IPS-20b (cell line): ENCODE measurements at regions not wholly inside any gene's neighbourhood (a gene's known extent, or its start where the extent isn't known, plus 50 kb on each side); places are given as distances from the start of the nearest gene placed in this dataset.

Experiments
- H3K27ac ChIP-seq: one replicate; pipeline ENCODE4 v1.5.1; 2013; ENCODE audit warnings: low read length
- H3K27me3 ChIP-seq: 2 replicates; pipeline ENCODE4 v1.6.1; 2013; ENCODE audit warnings: mild to moderate bottlenecking, low read length, inconsistent platforms; ENCODE audit not compliant: insufficient read depth
- H3K36me3 ChIP-seq: 2 replicates; pipeline ENCODE4 v1.6.1; 2013; ENCODE audit warnings: low read depth, mild to moderate bottlenecking, inconsistent platforms, low read length, moderate library complexity; ENCODE audit not compliant: insufficient read depth
- H3K4me1 ChIP-seq: 2 replicates; pipeline ENCODE4 v1.6.1; 2013; ENCODE audit warnings: mild to moderate bottlenecking, control low read depth, inconsistent platforms, low read length, moderate library complexity; ENCODE audit not compliant: insufficient read depth
- H3K4me3 ChIP-seq: 2 replicates; pipeline ENCODE4 v1.5.1; 2013; ENCODE audit warnings: mild to moderate bottlenecking, low read length, inconsistent platforms
- H3K9ac ChIP-seq: 2 replicates; pipeline ENCODE4 v1.6.1; 2013; ENCODE audit warnings: low read depth, mild to moderate bottlenecking, inconsistent platforms, low read length, moderate library complexity
- H3K9me3 ChIP-seq: 2 replicates; pipeline ENCODE4 v1.6.1; 2013; ENCODE audit warnings: mild to moderate bottlenecking, low read depth, low read length, inconsistent platforms; ENCODE audit not compliant: insufficient read depth

GRCh38 chr12:11555743-11556625 lies 93.5 kb upstream of the ETV6 start:
- Histone ChIP-seq H3K4me3 (no peak overlapping the region), H3K9me3 (no peaks in the 10 kb centered on the region), H3K27ac (no peak overlapping the region), H3K36me3 (no peaks in the 10 kb centered on the region), H3K4me1 (peaks cover 6% of the 10 kb centered on the region; the same call in 1 of the 2 replicates), H3K9ac (no peak overlapping the region), H3K27me3 (no peaks in the 10 kb centered on the region)

GRCh38 chr12:11556682-11557081 lies 92.8 kb upstream of the ETV6 start:
- Histone ChIP-seq H3K4me3 (no peak overlapping the region), H3K27ac (no peak overlapping the region), H3K27me3 (no peaks in the 10 kb centered on the region)

GRCh38 chr12:11559626-11560340 lies 89.7 kb upstream of the ETV6 start:
- Histone ChIP-seq H3K9me3 (no peaks in the 10 kb centered on the region), H3K36me3 (no peaks in the 10 kb centered on the region), H3K4me3 (no peak overlapping the region), H3K27ac (no peak overlapping the region), H3K4me1 (no peaks in the 10 kb centered on the region), H3K9ac (no peak overlapping the region), H3K27me3 (no peaks in the 10 kb centered on the region)

More at GRCh38 chr12:11556682-11557081, 92.8 kb upstream of the ETV6 start:
- H3K9ac ChIP-seq, result no peak overlapping the region
- H3K9me3 ChIP-seq, result no peaks in the 10 kb centered on the region
- H3K36me3 ChIP-seq, result no peaks in the 10 kb centered on the region
- peaks cover 6% of the 10 kb centered on the region; the same call in 1 of the 2 replicates for H3K4me1 ChIP-seq

- H3K4me3 ChIP-seq, result no peak overlapping the region
- no peak overlapping the region for H3K27ac ChIP-seq
- no peaks in the 10 kb centered on the region for H3K36me3 ChIP-seq
- H3K9me3 ChIP-seq, result no peaks in the 10 kb centered on the region
- no peak overlapping the region for H3K9ac ChIP-seq
- H3K27me3 ChIP-seq, result no peaks in the 10 kb centered on the region
- H3K4me1 ChIP-seq, result no peaks in the 10 kb centered on the region
Observed at GRCh38 chr12:11561411-11561810, 88.1 kb upstream of the ETV6 start.

GRCh38 chr12:11563785-11564739 lies 85.4 kb upstream of the ETV6 start:
- Histone ChIP-seq H3K27me3 (no peaks in the 10 kb centered on the region), H3K9me3 (no peaks in the 10 kb centered on the region), H3K27ac (no peak overlapping the region), H3K4me3 (no peak overlapping the region), H3K36me3 (no peaks in the 10 kb centered on the region), H3K9ac (no peak overlapping the region), H3K4me1 (no peaks in the 10 kb centered on the region)

GRCh38 chr12:11564984-11565651 lies 84.4 kb upstream of the ETV6 start:
- no peak overlapping the region for H3K9ac ChIP-seq
- no peaks in the 10 kb centered on the region for H3K9me3 ChIP-seq
- H3K4me3 ChIP-seq, result no peak overlapping the region
- H3K27ac ChIP-seq, result no peak overlapping the region
- H3K27me3 ChIP-seq, result no peaks in the 10 kb centered on the region
- no peaks in the 10 kb centered on the region for H3K36me3 ChIP-seq
- no peaks in the 10 kb centered on the region for H3K4me1 ChIP-seq

GRCh38 chr12:11565752-11566151 lies 83.7 kb upstream of the ETV6 start:
- Histone ChIP-seq H3K27ac (no peak overlapping the region), H3K9ac (no peak overlapping the region), H3K27me3 (no peaks in the 10 kb centered on the region), H3K4me3 (no peak overlapping the region), H3K9me3 (no peaks in the 10 kb centered on the region), H3K4me1 (no peaks in the 10 kb centered on the region), H3K36me3 (no peaks in the 10 kb centered on the region)

- H3K4me1 ChIP-seq, result no peaks in the 10 kb centered on the region
- no peaks in the 10 kb centered on the region for H3K27me3 ChIP-seq
- no peak overlapping the region for H3K9ac ChIP-seq
- no peaks in the 10 kb centered on the region; the same call in 1 of the 2 replicates for H3K9me3 ChIP-seq
- no peak overlapping the region for H3K4me3 ChIP-seq
- no peaks in the 10 kb centered on the region for H3K36me3 ChIP-seq
- H3K27ac ChIP-seq, result no peak overlapping the region
Observed at GRCh38 chr12:11568155-11568761, 81.2 kb upstream of the ETV6 start.

GRCh38 chr12:11568762-11569478 lies 80.6 kb upstream of the ETV6 start:
- H3K4me3 ChIP-seq, result no peak overlapping the region

GRCh38 chr12:11569716-11570115 lies 79.8 kb upstream of the ETV6 start:
- Histone ChIP-seq H3K9me3 (peaks cover 6% of the 10 kb centered on the region), H3K27ac (no peak overlapping the region), H3K9ac (no peak overlapping the region), H3K27me3 (no peaks in the 10 kb centered on the region), H3K36me3 (no peaks in the 10 kb centered on the region), H3K4me3 (no peak overlapping the region), H3K4me1 (no peaks in the 10 kb centered on the region)

More at GRCh38 chr12:11568762-11569478, 80.6 kb upstream of the ETV6 start:
- Histone ChIP-seq H3K4me1 (no peaks in the 10 kb centered on the region), H3K27me3 (no peaks in the 10 kb centered on the region), H3K27ac (no peak overlapping the region), H3K36me3 (no peaks in the 10 kb centered on the region), H3K9me3 (peaks cover 2% of the 10 kb centered on the region), H3K9ac (no peak overlapping the region)
